HEK293 (cell line): ENCODE measurements at regions not wholly inside any gene's neighbourhood (a gene's known extent, or its start where the extent isn't known, plus 50 kb on each side); places are given as distances from the start of the nearest gene placed in this dataset.

Source experiments
- CTCF ChIA-PET: fragments of 350-600 bp; formaldehyde crosslinking; extraction: SDS; loops from one replicate; lab custom pipeline; 2021; ENCODE audit warnings: antibody characterized with exemption; lab: Yijun Ruan, JAX
- POLR2A ChIA-PET: fragments of 300-600 bp; formaldehyde crosslinking; extraction: SDS; loops from one replicate; lab custom pipeline; 2020; ENCODE audit warnings: antibody characterized with exemption, inconsistent platforms; lab: Yijun Ruan, JAX
- H3K27ac ChIP-seq: fragments of 200-500 bp; sonication (Bioruptor generic); 2 replicates; pipeline ENCODE4 v1.5.1; 2014; ENCODE audit warnings: low read depth, low read length, control low read depth, inconsistent platforms; ENCODE audit errors: extremely low read depth
- H3K36me3 ChIP-seq, 2 experiments: fragments of 200-500 bp in 1 of 2; sonication (Bioruptor generic) in 1 of 2; 1 replicate in 1 of 2; 2 replicates in 1 of 2; pipeline ENCODE4 v1.5.1; 2014 to 2017; ENCODE audit warnings: inconsistent platforms in 2 of 2, low read length in 2 of 2; ENCODE audit not compliant: control insufficient read depth in 2 of 2, insufficient read depth in 1 of 2
- H3K4me1 ChIP-seq: fragments of 200-500 bp; sonication (Bioruptor generic); 2 replicates; pipeline ENCODE4 v1.5.1; 2014; ENCODE audit warnings: mild to moderate bottlenecking, low read length, inconsistent platforms; ENCODE audit not compliant: control insufficient read depth, insufficient read depth
- H3K4me3 ChIP-seq: 2 replicates; pipeline ENCODE4 v1.5.1; 2011; ENCODE audit warnings: low read depth, mild to moderate bottlenecking, control low read depth, low read length, moderate library complexity
- H3K9me3 ChIP-seq: fragments of 200-500 bp; sonication (Bioruptor generic); 2 replicates; pipeline ENCODE4 v1.5.1; 2014; ENCODE audit warnings: low read depth, low read length, inconsistent platforms; ENCODE audit not compliant: control insufficient read depth, insufficient read depth
- HOXD13 ChIP-seq: sonication (generic); formaldehyde crosslinking; IDR thresholded peaks from 2 replicates; pipeline ENCODE4 v1.8.0; 2022; ENCODE audit warnings: missing genetic modification reagents, borderline replicate concordance
- KLF1 ChIP-seq: fragments of 450-650 bp; formaldehyde crosslinking; IDR thresholded peaks from 2 replicates; pipeline ENCODE4 v1.5.1; 2016; ENCODE audit warnings: missing biosample characterization, missing genetic modification characterization
- KLF8 ChIP-seq: fragments of 450-650 bp; formaldehyde crosslinking; IDR thresholded peaks from 2 replicates; pipeline ENCODE4 v1.5.1; 2016; ENCODE audit warnings: missing biosample characterization, missing genetic modification characterization
- OSR2 ChIP-seq: fragments of 450-650 bp; formaldehyde crosslinking; IDR thresholded peaks from 2 replicates; pipeline ENCODE4 v1.5.1; 2016; ENCODE audit warnings: missing biosample characterization, missing genetic modification characterization
- REST ChIP-seq: fragments of 450-650 bp; formaldehyde crosslinking; IDR thresholded peaks from 2 replicates; pipeline ENCODE4 v1.5.1; 2016; ENCODE audit warnings: missing biosample characterization, missing genetic modification characterization
- SETDB1 ChIP-seq: IDR thresholded peaks from one replicate; pipeline ENCODE4 v1.6.1; 2017; ENCODE audit warnings: mild to moderate bottlenecking, low read length, moderate library complexity, mixed read lengths; ENCODE audit not compliant: insufficient read length
- ZIC2 ChIP-seq: fragments of 450-650 bp; formaldehyde crosslinking; IDR thresholded peaks from 2 replicates; pipeline ENCODE4 v1.5.1; 2016; ENCODE audit warnings: missing biosample characterization, missing genetic modification characterization
- ZNF280C ChIP-seq: fragments of 450-650 bp; formaldehyde crosslinking; IDR thresholded peaks from 2 replicates; pipeline ENCODE4 v1.5.1; 2016; ENCODE audit warnings: missing biosample characterization, missing genetic modification characterization
- ZNF416 ChIP-seq: fragments of 450-650 bp; formaldehyde crosslinking; IDR thresholded peaks from 2 replicates; pipeline ENCODE4 v1.5.1; 2016; ENCODE audit warnings: missing biosample characterization, missing genetic modification characterization
- ZNF549 ChIP-seq: fragments of 450-650 bp; IDR thresholded peaks from 2 replicates; pipeline ENCODE4 v1.5.1; 2018; ENCODE audit warnings: missing biosample characterization, missing genetic modification characterization, mild to moderate bottlenecking, inconsistent platforms, moderate library complexity
- ZNF701 ChIP-seq: fragments of 450-650 bp; formaldehyde crosslinking; IDR thresholded peaks from 2 replicates; pipeline ENCODE4 v1.5.1; 2016; ENCODE audit warnings: missing biosample characterization, missing genetic modification characterization
- ZNF777 ChIP-seq: fragments of 450-650 bp; formaldehyde crosslinking; IDR thresholded peaks from 2 replicates; pipeline ENCODE4 v1.5.1; 2017; ENCODE audit warnings: missing biosample characterization, missing genetic modification characterization, borderline replicate concordance
- ZNF843 ChIP-seq: fragments of 450-650 bp; formaldehyde crosslinking; IDR thresholded peaks from 2 replicates; pipeline ENCODE4 v1.5.1; 2016; ENCODE audit warnings: missing biosample characterization, missing genetic modification characterization
- TF ChIP-seq, protein P1 (sequence below): fragments of 450-650 bp; formaldehyde crosslinking; IDR thresholded peaks from 2 replicates; pipeline ENCODE4 v1.5.1; 2016; ENCODE audit warnings: missing biosample characterization, missing genetic modification characterization

DNA sequence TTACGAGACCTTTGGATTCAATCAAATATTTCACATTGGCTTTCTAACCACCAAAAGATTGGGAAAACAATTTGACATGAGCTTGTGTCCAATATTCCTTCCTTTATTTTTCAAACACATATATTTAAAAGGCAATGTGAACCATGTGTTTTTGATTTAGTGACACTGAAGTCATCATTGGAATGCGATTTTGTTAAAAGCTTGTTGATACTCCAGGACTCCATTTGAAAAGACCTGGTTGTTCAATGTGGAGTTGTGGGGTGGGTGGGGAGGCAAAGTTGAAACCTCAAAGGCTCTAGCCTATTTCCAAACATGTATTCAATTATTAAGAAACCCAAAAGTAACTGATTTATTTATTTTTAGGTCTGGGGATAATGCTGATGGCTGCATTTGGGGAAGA, 114.1 kb upstream of the TRIB2 start:
- ChIA-PET POLR2A (no interaction called here), CTCF (no interaction called here)
- Histone ChIP-seq H3K27ac (no peak overlapping the region), H3K4me1 (peaks cover 3% of the 10 kb centered on the region; the same call in 1 of the 2 replicates), H3K36me3 (no peaks in the 10 kb centered on the region), H3K9me3 (no peaks in the 10 kb centered on the region), H3K4me3 (no peak overlapping the region)
- TF ChIP-seq ZNF843 (tag by site-specific recombination) (no peak), OSR2 (tag by site-specific recombination) (no peak), ZIC2 (tag by site-specific recombination) (no peak), ZNF416 (no peak), KLF8 (no peak), HOXD13 (CRISPR knock-in tag) (no peak), SETDB1 (no peak), ZNF280C (no peak), ZNF777 (no peak), ZNF549 (tag by site-specific recombination) (no peak)

DNA sequence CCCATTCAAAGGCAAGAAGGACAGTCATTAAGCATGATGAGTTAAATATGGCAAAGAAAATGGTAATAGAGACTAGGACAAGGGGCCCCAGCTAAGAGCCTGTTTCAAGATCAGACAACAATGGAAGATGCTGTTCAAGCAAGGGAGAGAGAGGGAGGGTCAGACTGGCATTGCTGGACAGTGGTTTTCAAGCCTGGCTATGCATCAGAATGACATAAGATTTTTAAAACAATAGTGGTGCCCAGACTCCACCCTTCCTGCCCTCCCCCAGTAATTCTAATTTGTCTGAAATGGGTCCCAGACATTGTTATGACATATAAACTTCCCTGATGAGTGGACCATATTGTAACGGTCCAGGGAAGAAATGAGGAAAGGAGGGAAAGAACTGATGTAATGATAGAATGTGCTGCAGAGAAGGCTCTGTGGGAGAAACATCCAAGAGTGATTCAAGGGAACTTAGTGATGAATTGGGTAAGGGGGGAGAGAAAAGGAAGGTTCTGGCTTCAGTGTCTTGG, 112.9 kb upstream of the TRIB2 start:
- TF ChIP-seq, protein P1, sequence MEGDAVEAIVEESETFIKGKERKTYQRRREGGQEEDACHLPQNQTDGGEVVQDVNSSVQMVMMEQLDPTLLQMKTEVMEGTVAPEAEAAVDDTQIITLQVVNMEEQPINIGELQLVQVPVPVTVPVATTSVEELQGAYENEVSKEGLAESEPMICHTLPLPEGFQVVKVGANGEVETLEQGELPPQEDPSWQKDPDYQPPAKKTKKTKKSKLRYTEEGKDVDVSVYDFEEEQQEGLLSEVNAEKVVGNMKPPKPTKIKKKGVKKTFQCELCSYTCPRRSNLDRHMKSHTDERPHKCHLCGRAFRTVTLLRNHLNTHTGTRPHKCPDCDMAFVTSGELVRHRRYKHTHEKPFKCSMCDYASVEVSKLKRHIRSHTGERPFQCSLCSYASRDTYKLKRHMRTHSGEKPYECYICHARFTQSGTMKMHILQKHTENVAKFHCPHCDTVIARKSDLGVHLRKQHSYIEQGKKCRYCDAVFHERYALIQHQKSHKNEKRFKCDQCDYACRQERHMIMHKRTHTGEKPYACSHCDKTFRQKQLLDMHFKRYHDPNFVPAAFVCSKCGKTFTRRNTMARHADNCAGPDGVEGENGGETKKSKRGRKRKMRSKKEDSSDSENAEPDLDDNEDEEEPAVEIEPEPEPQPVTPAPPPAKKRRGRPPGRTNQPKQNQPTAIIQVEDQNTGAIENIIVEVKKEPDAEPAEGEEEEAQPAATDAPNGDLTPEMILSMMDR: no peak
- TF ChIP-seq REST: peak; percentile 45; the same call in 1 of the 2 replicates
- Histone ChIP-seq H3K27ac (no peak overlapping the region), H3K4me1 (peaks cover 3% of the 10 kb centered on the region; the same call in 1 of the 2 replicates), H3K36me3 (no peaks in the 10 kb centered on the region), H3K4me3 (no peak overlapping the region), H3K9me3 (no peaks in the 10 kb centered on the region)
- ChIA-PET CTCF (interaction anchor here (0.6 kb wide), 2 partner anchors 334 to 1154 kb away, joined by 3 read pairs; no protein-coding TSS in a partner anchor), POLR2A (no interaction called here)

DNA sequence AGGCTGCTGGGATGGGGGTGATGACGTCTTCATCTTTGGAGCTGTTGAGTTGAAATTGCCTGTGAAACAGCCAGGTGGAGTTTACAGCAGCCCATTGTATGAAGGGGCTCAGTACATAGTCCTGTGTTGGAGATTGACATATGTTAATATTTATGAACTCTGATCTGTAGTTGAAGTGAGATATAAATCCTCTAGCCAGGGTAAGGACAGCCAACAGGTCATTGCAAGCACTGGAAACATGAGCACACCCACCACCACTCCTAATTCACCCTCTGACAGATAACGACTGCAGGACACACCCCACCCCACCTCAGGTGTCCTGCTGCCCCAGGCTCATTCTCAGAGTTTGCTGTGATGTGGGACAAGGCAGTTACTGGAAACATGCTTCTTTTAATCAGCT, 112.4 kb upstream of the TRIB2 start:
- POLR2A ChIA-PET: no interaction called here
- H3K4me3 ChIP-seq: no peak overlapping the region
- TF ChIP-seq ZNF701 (no peak), KLF1 (peak; percentile 57)
- TF ChIP-seq, all 188 proteins: peak for 1
- CTCF ChIA-PET: interaction anchor here (0.6 kb wide), 1 partner anchor 333 kb away, joined by 3 read pairs; no protein-coding TSS in a partner anchor
- no peaks in the 10 kb centered on the region for H3K9me3 ChIP-seq
- H3K27ac ChIP-seq: no peak overlapping the region
- peaks cover 3% of the 10 kb centered on the region; the same call in 1 of the 2 replicates for H3K4me1 ChIP-seq
- no peaks in the 10 kb centered on the region for H3K36me3 ChIP-seq
